Panc1 (cell line): ENCODE measurements at regions not wholly inside any gene's neighbourhood (a gene's known extent, or its start where the extent isn't known, plus 50 kb on each side); places are given as distances from the start of the nearest gene placed in this dataset.

Experiments used
- ATAC-seq: fragments of 200-7000 bp; cut with Tn5 transposase; 2 replicates; pipeline ENCODE4 v1.9.1; 2020; ENCODE audit warnings: mild to moderate bottlenecking, moderate library complexity
- BruUV-seq: library from RNA; stranded (reverse); fragments of 400-500 nt; replicated peaks from 2 replicates; lab custom pipeline; 2021; lab: Mats Ljungman, UMichigan
- CTCF ChIA-PET: fragments of 300-600 bp; sonication (Branson Sonifier 250); formaldehyde crosslinking; loops from one replicate; lab custom pipeline; 2022; ENCODE audit warnings: antibody characterized with exemption; lab: Charles Lee
- POLR2A ChIA-PET: fragments of 300-600 bp; sonication (Branson Sonifier 250); formaldehyde crosslinking; loops from one replicate; lab custom pipeline; 2022; ENCODE audit warnings: antibody characterized with exemption; lab: Charles Lee
- DNase-seq: peaks from one replicate; pipeline ENCODE4 v3.0.0-alpha.2; 2010; ENCODE audit warnings: low read depth, low spot score
- H3K27ac ChIP-seq: 2 replicates; pipeline ENCODE4 v1.5.1; 2011; ENCODE audit warnings: mild to moderate bottlenecking, low read length, inconsistent platforms
- H3K27me3 ChIP-seq: fragments of 200-500 bp; sonication (Bioruptor generic); 2 replicates; pipeline ENCODE4 v1.6.0; 2014; ENCODE audit warnings: low read length, inconsistent platforms; ENCODE audit not compliant: control insufficient read depth, insufficient read depth
- H3K36me3 ChIP-seq: fragments of 200-500 bp; sonication (Bioruptor generic); 2 replicates; pipeline ENCODE4 v1.5.1; 2014; ENCODE audit warnings: inconsistent platforms, mild to moderate bottlenecking, low read length, moderate library complexity; ENCODE audit not compliant: control insufficient read depth, insufficient read depth
- H3K4me1 ChIP-seq: 2 replicates; pipeline ENCODE4 v1.5.1; 2011; ENCODE audit warnings: inconsistent platforms, mild to moderate bottlenecking, low read length, moderate library complexity; ENCODE audit not compliant: control insufficient read depth, insufficient read depth
- H3K4me3 ChIP-seq, 2 experiments: 2 replicates each; pipeline ENCODE4 v1.5.1; 2011 to 2012; ENCODE audit warnings: low read depth in 2 of 2, low read length in 2 of 2, mild to moderate bottlenecking in 2 of 2, inconsistent platforms in 1 of 2, moderate library complexity in 1 of 2
- H3K9me3 ChIP-seq: fragments of 200-500 bp; sonication (Bioruptor generic); 2 replicates; pipeline ENCODE4 v1.5.1; 2014; ENCODE audit warnings: low read depth, mild to moderate bottlenecking, inconsistent platforms, low read length, moderate library complexity; ENCODE audit not compliant: control insufficient read depth, insufficient read depth
- CTCF ChIP-seq: fragments of 450-650 bp; IDR thresholded peaks from 2 replicates; pipeline ENCODE4 v1.5.1; 2017; ENCODE audit warnings: mild to moderate bottlenecking
- POLR2AphosphoS5 ChIP-seq: IDR thresholded peaks from 2 replicates; pipeline ENCODE4 v1.6.1; 2012; ENCODE audit warnings: mild to moderate bottlenecking, low read depth, low read length, moderate library complexity
- REST ChIP-seq, 2 experiments: IDR thresholded peaks; 2 replicates each; pipeline ENCODE4 v1.6.1; 2011 to 2012; ENCODE audit warnings: low read depth in 2 of 2, control low read depth in 1 of 2, low read length in 1 of 2, mild to moderate bottlenecking in 1 of 2, moderate library complexity in 1 of 2; ENCODE audit not compliant: insufficient read depth in 1 of 2
- SIN3A ChIP-seq: IDR thresholded peaks from 2 replicates; pipeline ENCODE4 v1.6.1; 2012; ENCODE audit warnings: low read depth, mild to moderate bottlenecking, low read length, moderate library complexity, borderline replicate concordance; ENCODE audit not compliant: insufficient read depth
- TCF7L2 ChIP-seq: IDR thresholded peaks from 2 replicates; pipeline ENCODE4 v1.6.1; 2011; ENCODE audit warnings: mild to moderate bottlenecking, low read depth, low read length, inconsistent platforms
- in situ Hi-C: cut with HindIII; loops from 2 replicates; pipeline ENCODE4 v1.10.0; 2016; ENCODE audit warnings: low sequenced_read_pairs, low pct_unique_long_range_greater_than_20kb
- intact Hi-C: fragments of 100-400 bp; cut with micrococcal nuclease; formaldehyde crosslinking; loops from one replicate; pipeline ENCODE4 v1.10.0; 2022; ENCODE audit not compliant: unreplicated experiment

DNA sequence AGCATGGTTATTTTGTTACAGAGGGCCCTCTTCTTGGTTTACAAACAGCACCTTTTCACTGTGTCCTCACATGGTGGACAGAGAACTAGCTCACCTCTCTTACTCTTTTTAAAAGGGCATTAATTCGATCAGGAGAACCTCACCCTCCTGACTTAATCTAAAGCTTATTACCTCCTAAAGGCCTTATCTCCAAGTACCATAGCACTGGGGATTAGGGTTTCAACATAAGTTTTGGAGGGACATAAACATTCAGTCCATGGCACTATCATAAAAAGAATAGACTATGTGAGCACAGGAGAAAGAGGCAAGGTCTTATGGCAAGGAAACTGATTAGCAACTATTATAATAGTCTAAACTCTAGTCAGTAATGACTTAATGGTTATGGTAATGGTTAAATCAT lies 736.2 kb upstream of the ADGRB3 start:
- in situ Hi-C loops: no loop called here
- H3K9me3 ChIP-seq: no peaks in the 10 kb centered on the region
- CTCF ChIA-PET: no interaction called here
- BruUV-seq: no TSS peak
- intact Hi-C loops: no loop called here
- TF ChIP-seq POLR2AphosphoS5 (no peak), CTCF (no peak), TCF7L2 (no peak), SIN3A (no peak), REST (IDR thresholded peaks at IDR 0.05; ENCODE audit: insufficient read depth in 1 of 2, low read depth in 2 of 2, low read length in 1 of 2) (no peak)
- POLR2A ChIA-PET: no interaction called here
- DNase-seq: no peak
- H3K4me1 ChIP-seq: no peaks in the 10 kb centered on the region
- H3K4me3 ChIP-seq: no peak overlapping the region
- no peak overlapping the region for H3K27ac ChIP-seq
- no peak for ATAC-seq
- no peaks in the 10 kb centered on the region for H3K27me3 ChIP-seq
- no peaks in the 10 kb centered on the region for H3K36me3 ChIP-seq

DNA sequence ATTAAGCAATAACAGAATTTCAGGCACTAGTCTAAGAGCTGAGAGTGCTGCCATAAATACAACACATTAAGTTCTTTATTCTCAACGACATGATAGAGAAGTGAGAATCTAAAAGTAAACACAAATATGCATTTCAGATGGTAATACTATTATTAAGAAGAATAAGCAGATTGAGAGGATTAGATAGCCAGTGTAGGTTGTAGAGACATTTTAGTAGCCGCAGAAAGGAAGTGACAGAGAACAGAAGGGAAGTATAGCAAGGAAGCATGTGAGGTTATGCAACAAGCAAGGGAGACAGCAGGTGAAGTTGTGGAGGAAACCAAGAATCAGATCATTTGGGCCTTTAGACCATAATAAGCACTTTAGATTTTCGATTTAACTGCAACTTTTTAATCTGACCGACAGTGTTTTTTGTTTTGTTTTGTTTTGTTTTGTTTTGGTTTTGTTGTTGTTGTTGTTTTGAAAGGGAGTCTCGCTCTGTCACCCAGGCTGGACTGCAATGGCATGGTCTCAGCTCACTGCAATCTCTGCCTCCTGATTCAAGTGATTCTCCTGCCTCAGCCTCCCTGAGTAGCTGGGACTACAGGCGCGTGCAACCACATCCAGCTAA lies 737.0 kb upstream of the ADGRB3 start:
- H3K9me3 ChIP-seq: no peaks in the 10 kb centered on the region
- no peaks in the 10 kb centered on the region for H3K36me3 ChIP-seq
- DNase-seq: no peak
- BruUV-seq: no TSS peak
- H3K27me3 ChIP-seq: no peaks in the 10 kb centered on the region
- ChIA-PET CTCF (no interaction called here), POLR2A (no interaction called here)
- intact Hi-C loops: no loop called here
- TF ChIP-seq REST (IDR thresholded peaks at IDR 0.05; ENCODE audit: insufficient read depth in 1 of 2, low read depth in 2 of 2, low read length in 1 of 2) (no peak), TCF7L2 (no peak), POLR2AphosphoS5 (no peak), SIN3A (no peak)
- H3K4me1 ChIP-seq: no peaks in the 10 kb centered on the region
- no peak for ATAC-seq
- in situ Hi-C loops: no loop called here
- H3K27ac ChIP-seq: no peak overlapping the region
- no peak overlapping the region for H3K4me3 ChIP-seq
